Ovary (tissue), 7 donors: ENCODE measurements at regions not wholly inside any gene's neighbourhood (a gene's known extent, or its start where the extent isn't known, plus 50 kb on each side); places are given as distances from the start of the nearest gene placed in this dataset.
"Not testable (repeated sequence)": the region's sequence is repeated elsewhere in the genome, so short reads cannot be mapped to it uniquely, and the experiment has no call there.

Source experiments
- DNase-seq, 5 donors: peaks; one replicate each; pipeline ENCODE4 v3.0.0-alpha.2; 2019 to 2020
- H3K27ac ChIP-seq, 2 donors: fragments of 200-600 bp; one replicate each; pipeline versions ENCODE4 v1.5.1 to v1.8.0; 2019 to 2022
- H3K27me3 ChIP-seq: fragments of 200-600 bp; one replicate; pipeline ENCODE4 v1.8.0; 2022
- H3K36me3 ChIP-seq: fragments of 200-600 bp; sonication (generic); one replicate; pipeline ENCODE4 v1.5.1; 2019
- H3K4me1 ChIP-seq: one replicate; pipeline ENCODE4 v1.8.1; 2013; ENCODE audit warnings: mild to moderate bottlenecking, moderate library complexity; ENCODE audit not compliant: insufficient read depth
- H3K4me3 ChIP-seq: fragments of 200-600 bp; sonication (generic); one replicate; pipeline ENCODE4 v1.5.1; 2017
- H3K9me3 ChIP-seq, 2 donors: fragments of 200-600 bp in 1 of 2; sonication (generic) in 1 of 2; one replicate each; pipeline versions ENCODE4 v1.5.1 to v1.8.1; 2013 to 2019; ENCODE audit warnings: mild to moderate bottlenecking in 1 of 2, moderate library complexity in 1 of 2
- EP300 ChIP-seq: sonication (generic); formaldehyde crosslinking; IDR thresholded peaks from one replicate; pipeline ENCODE4 v1.6.1; 2017; ENCODE audit warnings: antibody characterized with exemption
- POLR2A ChIP-seq: fragments of 450-650 bp; IDR thresholded peaks from one replicate; pipeline ENCODE4 v1.6.1; 2017; ENCODE audit warnings: antibody characterized with exemption, mild to moderate bottlenecking, moderate library complexity
- WGBS, 3 donors: extraction: QIAGEN DNeasy Blood & Tissue Kit in 1 of 3; methylation state at CpG; one replicate each; pipeline versions ENCODE4 v1.1.5 to v1.1.7; 2013 to 2017; 5-methylcytosine and 5-hydroxymethylcytosine counted together
- intact Hi-C, 4 donors: fragments of 100-400 bp; cut with DNase I; formaldehyde crosslinking; loops; one replicate each; pipeline versions ENCODE4 v1.11.0 to v1.15.1; 2022 to 2023
- TF ChIP-seq, protein P1 (sequence below), 3 donors: fragments of 450-650 bp in 2 of 3; fragments of 200-600 bp in 1 of 3; IDR thresholded peaks; one replicate each; pipeline versions ENCODE4 v1.5.1 to v1.8.0; 2016 to 2022; ENCODE audit warnings: antibody characterized with exemption in 3 of 3, mild to moderate bottlenecking in 1 of 3
- donor health status: DM: no; HTN: no; CAD: no; lungs with moderate emphysema.
- donor health status: DM: no; HTN: no; CAD: no.
- donor health status: Bipolar disorder and iron deficiency.
- donor health status: DM: no; HTN: no; CAD: no.
- donor health status: DM: yes; HTN: yes; CAD: no.

- H3K27me3 ChIP-seq = no peaks in the 10 kb centered on the region
- TF ChIP-seq POLR2A = no peak
- TF ChIP-seq EP300 = no peak
- TF ChIP-seq, protein P1, sequence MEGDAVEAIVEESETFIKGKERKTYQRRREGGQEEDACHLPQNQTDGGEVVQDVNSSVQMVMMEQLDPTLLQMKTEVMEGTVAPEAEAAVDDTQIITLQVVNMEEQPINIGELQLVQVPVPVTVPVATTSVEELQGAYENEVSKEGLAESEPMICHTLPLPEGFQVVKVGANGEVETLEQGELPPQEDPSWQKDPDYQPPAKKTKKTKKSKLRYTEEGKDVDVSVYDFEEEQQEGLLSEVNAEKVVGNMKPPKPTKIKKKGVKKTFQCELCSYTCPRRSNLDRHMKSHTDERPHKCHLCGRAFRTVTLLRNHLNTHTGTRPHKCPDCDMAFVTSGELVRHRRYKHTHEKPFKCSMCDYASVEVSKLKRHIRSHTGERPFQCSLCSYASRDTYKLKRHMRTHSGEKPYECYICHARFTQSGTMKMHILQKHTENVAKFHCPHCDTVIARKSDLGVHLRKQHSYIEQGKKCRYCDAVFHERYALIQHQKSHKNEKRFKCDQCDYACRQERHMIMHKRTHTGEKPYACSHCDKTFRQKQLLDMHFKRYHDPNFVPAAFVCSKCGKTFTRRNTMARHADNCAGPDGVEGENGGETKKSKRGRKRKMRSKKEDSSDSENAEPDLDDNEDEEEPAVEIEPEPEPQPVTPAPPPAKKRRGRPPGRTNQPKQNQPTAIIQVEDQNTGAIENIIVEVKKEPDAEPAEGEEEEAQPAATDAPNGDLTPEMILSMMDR (IDR thresholded peaks at IDR 0.05) = no peak
- H3K27ac ChIP-seq = no peak overlapping the region
- no peaks in the 10 kb centered on the region for H3K9me3 ChIP-seq
- intact Hi-C loops = no loop called here
- H3K36me3 ChIP-seq = no peaks in the 10 kb centered on the region
- H3K4me3 ChIP-seq = no peak overlapping the region
- 42 to 49% (median 47%) methylated on average over 4 of the region's 4 CpGs for WGBS, 3 donors
- no peak for DNase-seq
- H3K4me1 ChIP-seq = no peaks in the 10 kb centered on the region
These were observed 68.4 kb upstream of the ANKRD10 start for GRCh38 chr13:110983241-110983640.

DNA sequence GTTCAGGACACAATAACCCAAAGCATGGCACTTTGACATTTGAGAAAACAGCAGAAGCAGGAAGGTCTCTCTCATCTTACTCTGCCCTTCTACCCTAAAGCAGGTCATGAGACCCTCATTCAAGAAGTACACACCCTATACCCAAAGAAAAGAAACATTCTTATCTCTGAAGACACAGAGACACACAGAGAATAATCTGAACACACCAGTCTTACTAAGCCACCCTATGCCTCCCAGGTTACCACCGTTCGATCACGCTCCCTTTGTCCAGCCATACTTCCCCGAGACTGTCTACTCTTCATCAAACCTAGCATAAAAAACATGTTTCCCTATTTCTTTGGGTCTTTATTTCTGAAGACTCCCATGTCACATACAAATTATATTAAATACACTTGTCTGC lies 66.5 kb upstream of the ANKRD10 start:
- H3K4me1 ChIP-seq = no peaks in the 10 kb centered on the region
- no peak overlapping the region for H3K27ac ChIP-seq
- H3K36me3 ChIP-seq = no peaks in the 10 kb centered on the region
- no peak for DNase-seq
- TF ChIP-seq EP300 (no peak), POLR2A (no peak)
- TF ChIP-seq, protein P1 (IDR thresholded peaks at IDR 0.05) = no peak
- H3K9me3 ChIP-seq = no peaks in the 10 kb centered on the region
- no peaks in the 10 kb centered on the region for H3K27me3 ChIP-seq
- 93 to 94% (median 94%) methylated on average over 4 of the region's 4 CpGs for WGBS, 3 donors
- intact Hi-C loops = no loop called here
- H3K4me3 ChIP-seq = no peak overlapping the region

- H3K36me3 ChIP-seq = no peaks in the 10 kb centered on the region
- no peak overlapping the region for H3K27ac ChIP-seq
- DNase-seq = no peak
- TF ChIP-seq EP300 (no peak), POLR2A (no peak)
- TF ChIP-seq, protein P1 (IDR thresholded peaks at IDR 0.05) = no peak
- intact Hi-C loops = no loop called here
- H3K4me3 ChIP-seq = no peak overlapping the region
- no peaks in the 10 kb centered on the region for H3K27me3 ChIP-seq
- WGBS, 3 donors = 72 to 77% (median 75%) methylated on average over 3 of the region's 3 CpGs
- H3K9me3 ChIP-seq = no peaks in the 10 kb centered on the region
- H3K4me1 ChIP-seq = no peaks in the 10 kb centered on the region
These were observed 66.1 kb upstream of the ANKRD10 start for GRCh38 chr13:110980921-110981320.

DNA sequence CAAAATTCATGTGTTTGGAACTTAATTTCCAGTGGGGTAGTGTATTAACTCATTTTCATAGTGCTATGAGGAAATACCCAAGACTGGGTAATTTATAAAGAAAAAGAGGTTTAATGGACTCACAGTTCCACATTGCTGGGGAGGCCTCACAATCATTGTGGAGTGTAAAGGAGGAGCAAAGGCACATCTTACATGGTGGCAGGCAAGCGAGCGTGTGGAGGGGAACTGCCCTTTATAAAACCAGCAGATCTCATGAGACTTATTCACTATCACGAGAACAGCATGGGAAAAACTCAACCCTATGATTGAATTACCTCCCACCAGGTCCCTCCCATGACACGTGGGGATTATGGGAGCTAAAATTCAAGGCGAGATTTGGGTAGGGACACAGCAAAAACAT lies 64.3 kb upstream of the ANKRD10 start:
- WGBS, 3 donors = 88 to 93% (median 91%) methylated on average over 5 of the region's 5 CpGs

GRCh38 chr13:110978390-110978789 lies 63.5 kb upstream of the ANKRD10 start:
- H3K9me3 ChIP-seq = no peaks in the 10 kb centered on the region
- H3K27ac ChIP-seq = no peak overlapping the region
- H3K4me1 ChIP-seq = no peaks in the 10 kb centered on the region
- TF ChIP-seq POLR2A (no peak), EP300 (no peak)
- TF ChIP-seq, protein P1 (IDR thresholded peaks at IDR 0.05) = no peak
- DNase-seq = no peak
- intact Hi-C loops = no loop called here
- no peak overlapping the region for H3K4me3 ChIP-seq
- no peaks in the 10 kb centered on the region for H3K36me3 ChIP-seq
- H3K27me3 ChIP-seq = no peaks in the 10 kb centered on the region

More for the DNA sequence above, 64.3 kb upstream of the ANKRD10 start:
- H3K36me3 ChIP-seq, H3K9me3 ChIP-seq, H3K27ac ChIP-seq, H3K4me1 ChIP-seq, intact Hi-C loops, H3K4me3 ChIP-seq, DNase-seq, H3K27me3 ChIP-seq: not testable (repeated sequence)
